Left ventricle myocardium superior (tissue), 1 donor: ENCODE measurements at regions not wholly inside any gene's neighbourhood (a gene's known extent, or its start where the extent isn't known, plus 50 kb on each side); places are given as distances from the start of the nearest gene placed in this dataset.
"Not testable (repeated sequence)": the region's sequence is repeated elsewhere in the genome, so short reads cannot be mapped to it uniquely, and the experiment has no call there.

Experiments used
- ATAC-seq: fragments of 200-7000 bp; cut with Tn5 transposase; one replicate; pipeline ENCODE4 v1.9.1; 2020; ENCODE audit warnings: mild to moderate bottlenecking, moderate library complexity
- DNase-seq: peaks from one replicate; pipeline ENCODE4 v3.0.0-alpha.2; 2020
- intact Hi-C: fragments of 100-400 bp; cut with micrococcal nuclease; formaldehyde crosslinking; loops from one replicate; pipeline ENCODE4 v1.11.0; 2022
- donor health status: DM: no; HTN: yes; CAD: no; lungs with severe emphysema.

DNA sequence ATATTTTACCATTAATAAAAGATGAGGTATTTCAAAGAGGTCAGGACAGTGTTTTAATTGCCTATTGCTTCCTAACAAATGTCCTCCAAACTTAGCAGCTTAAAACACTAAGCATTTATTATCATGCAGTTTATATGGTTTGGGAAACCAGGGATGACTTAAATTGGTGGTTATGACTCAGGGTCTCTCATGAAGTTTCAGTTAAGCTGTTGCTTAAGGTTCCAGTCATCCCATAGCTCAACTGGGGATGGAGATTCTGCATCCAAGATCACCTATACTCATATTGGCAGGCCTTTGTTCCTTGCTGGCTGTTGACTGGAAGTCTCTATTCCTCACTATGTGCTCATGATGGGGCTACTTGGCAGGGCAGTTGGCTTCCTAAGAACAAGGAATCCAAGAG, 1329.9 kb upstream of the GOT2 start:
- intact Hi-C loops = no loop called here
- DNase-seq = no peak
- ATAC-seq = no peak

DNA sequence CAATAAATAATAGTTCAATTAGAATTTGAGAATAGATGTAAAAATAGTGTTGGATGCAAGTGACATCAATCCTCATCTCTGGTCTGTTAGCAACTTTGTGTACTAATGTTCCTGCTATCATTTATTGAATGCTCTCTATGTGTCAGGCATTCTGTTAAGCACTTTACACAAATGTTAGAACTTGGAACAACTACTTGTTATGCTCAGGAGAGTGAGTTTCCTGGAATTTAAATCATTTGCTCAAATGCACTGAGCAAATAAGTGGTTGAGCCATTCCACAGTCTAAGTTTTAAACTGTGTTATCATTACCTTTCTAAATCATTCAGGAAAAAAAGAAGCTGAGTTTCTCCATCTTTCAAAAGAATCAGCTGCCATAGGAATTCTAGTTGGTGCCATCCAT, 1327.3 kb upstream of the GOT2 start:
- DNase-seq = no peak
- intact Hi-C loops = no loop called here
- no peak for ATAC-seq

DNA sequence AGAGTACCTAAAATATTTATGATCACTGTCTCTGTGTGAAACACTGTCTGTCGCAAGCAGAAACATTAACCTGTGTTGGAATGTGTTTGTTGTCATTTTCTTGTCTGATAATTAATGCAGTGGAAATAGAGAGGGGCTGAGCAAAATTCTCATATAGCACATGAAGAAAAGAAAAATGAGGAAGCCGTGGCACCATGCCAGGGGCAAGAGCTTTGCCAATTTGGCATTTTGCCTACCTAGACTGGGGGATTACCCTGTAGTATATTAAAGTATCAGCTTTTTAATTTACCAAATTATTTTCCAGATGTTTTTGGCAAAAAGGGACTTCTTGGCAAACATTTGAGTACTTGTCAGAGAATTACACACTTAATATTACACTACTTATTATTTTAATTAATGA, 1326.6 kb upstream of the GOT2 start:
- intact Hi-C loops = no loop called here

DNA sequence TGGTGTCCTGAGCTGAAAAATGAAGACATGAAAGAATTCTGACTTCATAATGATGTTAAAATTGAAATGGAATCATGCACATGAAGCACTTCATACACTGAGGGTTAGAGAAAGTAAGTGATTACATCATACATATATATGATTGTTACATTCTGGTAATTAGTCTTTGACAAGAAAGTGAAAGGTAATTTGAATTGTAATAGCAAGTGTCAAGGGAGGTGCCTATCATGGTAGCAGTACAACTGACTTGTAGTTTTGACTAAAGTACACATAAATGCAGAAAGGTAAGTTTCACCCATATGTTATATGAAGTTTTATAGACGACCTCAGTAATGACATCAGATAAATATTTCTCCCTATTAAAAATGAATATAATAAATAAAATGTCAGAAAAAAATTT, 1325.0 kb upstream of the GOT2 start:
- ATAC-seq (no peak), DNase-seq (no peak)
- intact Hi-C loops = no loop called here

More for the DNA sequence above, 1326.6 kb upstream of the GOT2 start:
- no peak for DNase-seq
- ATAC-seq = no peak

DNA sequence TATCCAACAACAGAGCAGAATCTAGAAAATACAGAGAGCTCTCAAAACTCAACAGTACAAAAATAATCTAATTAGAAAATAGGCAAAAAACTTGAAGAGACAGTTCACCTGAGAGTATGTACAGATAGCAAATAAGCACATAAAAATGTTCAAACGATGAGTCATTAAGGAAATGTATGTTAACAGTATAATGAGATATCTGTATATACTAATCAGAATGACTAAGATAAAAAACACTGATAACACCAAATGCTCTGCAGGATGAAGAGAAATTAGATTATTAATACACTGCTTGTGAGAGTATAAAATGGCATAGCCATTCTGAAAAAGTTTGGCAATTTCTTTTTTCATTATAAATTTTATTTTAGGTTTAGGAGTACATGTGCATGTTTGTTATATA, 1307.6 kb upstream of the GOT2 start:
- DNase-seq (no peak), ATAC-seq (no peak)
- intact Hi-C loops = no loop called here

DNA sequence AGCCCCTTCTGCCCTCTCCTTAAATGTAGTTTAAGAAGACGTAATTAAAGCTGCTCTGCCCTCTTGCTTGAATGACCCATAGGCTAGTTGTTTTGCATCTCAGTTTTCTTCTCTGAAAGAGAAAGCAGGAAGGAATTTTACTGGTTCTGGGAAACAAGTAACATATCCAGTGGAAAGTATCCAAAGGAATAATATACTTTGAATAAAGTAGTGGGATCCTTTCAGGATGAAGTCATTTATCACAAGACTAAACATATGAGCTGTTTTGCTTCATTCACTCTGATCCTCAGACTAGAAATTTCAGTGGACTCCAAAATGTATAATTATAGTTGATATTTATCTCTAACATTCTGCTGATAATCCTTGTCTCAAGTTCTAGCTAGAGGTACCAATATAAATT, 1297.6 kb upstream of the GOT2 start:
- no peak for DNase-seq
- intact Hi-C loops = loop anchor here (10.0 kb wide), 1 partner anchor 83 kb away; no protein-coding TSS in a partner anchor
- no peak for ATAC-seq

DNA sequence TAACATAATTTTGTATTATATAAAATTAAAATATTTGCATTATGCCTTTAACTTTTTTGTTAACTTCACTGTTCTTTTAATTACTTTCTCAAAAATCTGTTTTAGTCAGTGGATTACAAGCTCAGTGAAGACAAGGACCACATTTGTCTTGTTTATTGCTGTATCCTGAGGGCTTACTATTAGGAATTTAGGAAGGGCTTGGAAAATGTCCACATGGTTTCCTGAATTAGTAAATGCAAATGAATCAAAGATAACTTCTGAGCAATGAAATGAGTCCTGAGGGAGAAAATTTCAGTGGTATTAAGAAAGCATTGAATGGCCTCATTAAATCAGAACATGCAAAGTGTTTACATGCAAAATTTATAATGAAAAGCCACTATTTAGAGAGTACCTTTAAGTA, 1293.2 kb upstream of the GOT2 start:
- ATAC-seq (no peak), DNase-seq (no peak)
- intact Hi-C loops = no loop called here

DNA sequence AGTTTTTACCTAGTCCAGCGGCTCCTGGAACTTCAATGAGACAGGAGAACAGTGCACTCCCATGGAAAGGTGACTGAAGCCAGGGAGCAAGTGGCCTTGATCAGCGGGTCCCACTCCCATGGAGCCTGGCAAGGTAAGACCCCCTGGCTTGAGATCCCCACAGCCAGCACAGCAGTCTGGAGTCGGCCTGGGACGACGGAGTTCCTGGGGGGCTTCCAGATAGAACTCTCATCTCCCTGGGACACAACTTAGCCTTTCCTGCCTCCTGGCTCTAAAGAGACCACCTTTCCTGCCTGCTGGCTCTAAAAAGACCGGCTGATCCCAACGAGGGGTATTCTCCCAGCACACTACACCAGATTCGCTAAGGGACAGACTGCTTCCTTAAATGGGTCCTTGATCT, 1279.0 kb upstream of the GOT2 start:
- DNase-seq = no peak
- intact Hi-C loops = no loop called here
- ATAC-seq = no peak

DNA sequence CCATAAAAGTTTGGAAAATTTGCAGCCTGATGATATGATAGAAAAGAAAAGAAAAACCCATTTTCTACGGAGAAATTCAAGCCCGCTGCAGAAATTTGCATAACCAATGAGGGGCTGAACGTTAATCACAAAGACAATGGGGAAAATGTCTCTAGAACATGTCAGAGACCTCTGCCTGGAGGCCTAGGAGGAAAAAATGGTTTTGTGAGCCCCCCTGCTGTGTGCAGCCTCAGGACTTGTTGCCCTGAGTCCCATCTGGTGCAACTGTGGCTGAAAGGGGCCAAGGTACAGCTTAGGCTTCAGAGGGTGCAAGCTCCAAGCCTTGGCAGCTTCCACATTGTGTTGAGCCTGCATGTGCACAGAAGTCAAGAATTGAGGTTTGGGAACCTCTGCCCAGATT, 1267.4 kb upstream of the GOT2 start:
- DNase-seq (no peak), ATAC-seq (no peak)
- intact Hi-C loops = no loop called here

DNA sequence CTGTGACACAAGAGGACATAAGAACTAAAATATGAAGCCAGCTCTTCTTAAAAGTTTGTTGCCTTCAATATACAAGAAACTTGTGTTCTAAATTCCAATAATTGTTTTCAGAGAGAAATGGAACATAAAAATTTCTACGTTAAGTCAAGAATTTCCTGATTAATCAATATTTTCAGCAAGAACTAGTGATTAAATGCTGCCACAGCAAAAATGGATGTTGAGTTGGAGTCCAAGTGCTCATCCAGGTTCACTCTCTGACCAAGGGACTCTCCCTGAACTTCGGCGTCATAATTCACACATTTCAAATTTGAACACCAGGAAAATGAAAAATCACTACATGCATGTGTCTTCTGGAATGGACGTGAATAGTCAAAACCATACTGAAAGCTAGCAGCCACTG, 1263.6 kb upstream of the GOT2 start:
- intact Hi-C loops = no loop called here

DNA sequence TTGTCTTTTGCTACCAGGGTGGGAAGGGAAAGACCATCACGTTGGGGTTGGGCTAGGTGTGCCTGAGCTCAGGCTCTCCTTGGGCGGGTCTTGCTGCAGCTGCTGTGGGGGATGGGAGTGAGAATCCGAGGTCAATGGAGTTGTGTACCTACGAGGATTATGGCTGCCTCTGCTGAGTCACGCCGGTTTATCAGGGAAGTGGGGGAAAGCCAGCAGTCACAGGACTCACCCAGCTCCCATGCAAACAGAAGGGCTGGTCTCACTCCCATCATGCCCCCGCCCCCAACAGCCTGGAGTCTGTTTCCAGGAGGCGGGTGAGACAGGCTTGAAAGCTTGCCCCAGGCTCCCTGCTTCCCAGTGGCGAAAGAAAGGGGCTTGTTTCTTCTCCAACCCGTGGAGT, 1259.0 kb upstream of the GOT2 start:
- ATAC-seq (no peak), DNase-seq (no peak)
- intact Hi-C loops = no loop called here

More for the DNA sequence above, 1263.6 kb upstream of the GOT2 start:
- ATAC-seq (no peak), DNase-seq (no peak)

DNA sequence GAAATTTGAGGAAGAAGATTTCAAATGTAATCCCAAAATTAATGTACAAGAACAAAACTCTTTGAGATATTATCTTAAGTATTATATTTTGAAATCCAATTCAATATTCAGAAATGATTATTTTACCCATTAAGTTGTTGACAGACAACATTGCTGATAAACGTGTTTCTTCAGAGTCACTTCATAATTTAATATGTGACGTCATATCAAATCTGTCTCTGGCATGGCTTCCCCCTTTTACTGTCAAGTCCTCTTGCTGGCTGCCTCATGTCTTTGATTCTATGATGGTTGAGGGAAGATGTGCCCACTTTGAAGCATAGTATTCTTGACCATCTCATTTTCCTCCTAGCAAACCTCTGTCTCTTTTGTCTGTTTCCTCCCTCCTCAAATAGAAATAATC, 1257.1 kb upstream of the GOT2 start:
- ATAC-seq (no peak), DNase-seq (no peak)
- intact Hi-C loops = no loop called here

DNA sequence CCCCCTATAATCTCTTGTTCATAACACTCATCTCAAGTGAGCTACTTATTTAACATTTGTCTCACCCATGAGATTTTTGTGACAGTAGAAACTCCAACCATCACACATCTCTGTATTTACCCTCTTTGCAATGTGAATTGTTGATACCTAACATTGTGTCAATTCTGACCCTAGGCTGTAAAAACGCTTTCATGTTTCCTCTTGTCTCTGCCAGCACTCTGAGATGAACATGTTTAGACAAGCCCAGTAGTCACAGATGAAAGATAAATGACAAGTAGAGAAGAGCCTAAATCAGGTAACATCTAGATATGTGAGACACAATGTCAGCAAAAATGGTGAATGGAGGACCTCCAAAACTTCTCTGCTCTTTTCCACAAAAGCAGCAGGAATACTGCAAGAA, 1254.5 kb upstream of the GOT2 start:
- intact Hi-C loops = no loop called here
- ATAC-seq = no peak

DNA sequence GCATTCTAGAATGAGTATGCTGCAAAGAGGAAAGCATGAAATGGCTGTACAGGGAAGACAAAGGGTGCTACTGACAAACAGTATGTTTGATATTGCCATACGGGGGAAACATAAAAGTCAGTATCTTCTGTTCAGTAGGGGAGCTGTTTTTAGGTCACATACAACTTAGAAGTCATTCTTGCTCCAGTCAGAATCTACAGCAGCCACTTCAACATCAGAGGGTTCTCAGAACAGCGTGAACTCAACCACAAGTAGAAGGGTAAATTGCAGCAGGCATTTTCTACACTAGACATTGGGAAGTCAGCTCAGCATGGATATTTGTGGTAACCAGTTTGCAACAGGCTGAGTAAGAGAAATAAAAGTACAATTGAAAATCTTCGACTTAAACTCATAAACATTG, 1241.8 kb upstream of the GOT2 start:
- ATAC-seq = no peak
- intact Hi-C loops = no loop called here
- DNase-seq = no peak

More for the DNA sequence above, 1254.5 kb upstream of the GOT2 start:
- no peak for DNase-seq

DNA sequence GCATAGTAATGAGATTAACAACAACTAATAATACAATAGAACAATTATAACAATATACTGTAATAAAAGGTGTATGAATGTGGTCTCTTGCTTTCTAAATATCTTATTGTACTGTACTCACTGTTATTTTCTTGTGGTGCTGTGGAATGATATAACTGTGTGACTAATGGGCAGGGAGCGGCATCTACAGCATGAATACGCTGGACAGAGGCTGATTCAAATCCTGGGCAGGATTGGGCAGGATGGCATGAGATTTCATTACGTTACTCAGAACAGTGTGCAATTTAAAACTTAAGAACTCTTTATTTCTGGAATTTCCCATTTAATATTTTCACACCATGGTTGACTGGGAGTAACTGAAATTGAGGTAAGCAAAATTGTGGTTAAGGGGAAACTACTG, 1239.8 kb upstream of the GOT2 start:
- DNase-seq (no peak), ATAC-seq (no peak)
- intact Hi-C loops = no loop called here

DNA sequence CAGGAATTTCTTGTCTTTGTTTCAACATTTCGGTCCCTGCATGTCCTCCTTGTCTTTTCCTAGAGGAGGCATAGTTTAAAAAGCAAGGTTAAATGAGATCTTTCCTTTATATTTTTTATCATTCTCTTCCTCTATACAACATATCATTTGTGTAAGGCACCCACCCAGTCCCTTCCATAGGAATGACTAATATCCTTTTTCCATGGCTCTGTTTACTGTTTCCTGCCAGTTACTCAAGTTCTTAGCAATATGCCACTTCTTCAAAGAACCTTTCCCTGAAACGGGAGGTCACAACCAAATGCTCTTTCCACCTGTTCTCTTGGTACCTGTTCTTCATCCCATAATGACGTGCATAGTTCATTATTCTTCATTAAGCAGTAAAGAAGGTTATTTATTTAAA, 1237.1 kb upstream of the GOT2 start:
- no peak for ATAC-seq
- intact Hi-C loops = no loop called here

DNA sequence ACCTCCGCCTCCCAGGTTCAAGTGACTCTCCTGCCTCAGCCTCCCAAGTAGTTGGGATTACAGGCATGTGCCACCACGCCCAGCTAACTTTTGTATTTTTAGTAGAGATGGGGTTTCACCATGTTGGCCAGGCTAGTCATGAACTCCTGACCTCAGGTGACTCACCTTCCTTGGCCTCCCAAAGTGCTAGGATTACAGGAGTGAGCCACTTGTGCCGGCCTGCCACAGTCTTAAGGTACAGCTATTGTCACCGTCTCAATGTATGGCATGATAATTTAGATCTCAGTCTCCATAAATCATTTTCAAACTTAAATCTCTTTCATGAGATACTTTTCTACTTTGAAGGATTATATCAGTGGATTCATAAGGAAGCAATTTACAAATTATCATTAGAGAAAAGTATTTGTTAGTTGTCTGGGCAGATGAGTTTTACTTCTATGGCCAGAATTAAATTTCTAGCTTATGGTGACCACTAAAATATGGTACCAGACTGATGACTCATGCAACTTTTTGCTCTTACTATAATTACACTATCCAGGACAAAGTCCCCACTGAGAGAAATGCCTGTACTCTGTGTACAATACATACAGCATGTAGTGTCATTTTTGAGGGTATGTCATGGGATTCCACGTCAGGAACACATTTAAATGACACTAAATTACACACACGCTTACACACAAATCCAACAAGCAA, 1230.3 kb upstream of the GOT2 start:
- DNase-seq = no peak
- ATAC-seq = no peak
- intact Hi-C loops = no loop called here

More for the DNA sequence above, 1237.1 kb upstream of the GOT2 start:
- no peak for DNase-seq

DNA sequence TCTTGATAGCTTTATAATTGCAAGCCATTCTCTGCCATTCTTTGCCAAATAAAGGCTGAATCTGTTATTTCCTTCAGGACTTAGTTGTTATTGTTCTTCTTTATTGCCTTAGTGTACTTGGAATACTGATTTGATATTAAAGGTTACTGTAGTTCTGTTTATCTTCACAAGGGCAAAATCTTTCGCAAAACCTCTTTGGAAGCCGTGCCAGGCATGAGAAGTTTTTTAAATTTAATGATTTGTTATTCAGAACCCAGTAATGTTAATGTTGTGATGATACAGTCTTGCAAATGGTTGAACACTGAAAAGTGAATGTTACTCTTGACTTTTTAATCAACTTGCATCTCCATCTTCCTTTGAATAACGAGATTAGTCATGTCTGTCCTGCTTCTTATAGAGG, 1225.2 kb upstream of the GOT2 start:
- intact Hi-C loops = no loop called here
- DNase-seq (no peak), ATAC-seq (no peak)

DNA sequence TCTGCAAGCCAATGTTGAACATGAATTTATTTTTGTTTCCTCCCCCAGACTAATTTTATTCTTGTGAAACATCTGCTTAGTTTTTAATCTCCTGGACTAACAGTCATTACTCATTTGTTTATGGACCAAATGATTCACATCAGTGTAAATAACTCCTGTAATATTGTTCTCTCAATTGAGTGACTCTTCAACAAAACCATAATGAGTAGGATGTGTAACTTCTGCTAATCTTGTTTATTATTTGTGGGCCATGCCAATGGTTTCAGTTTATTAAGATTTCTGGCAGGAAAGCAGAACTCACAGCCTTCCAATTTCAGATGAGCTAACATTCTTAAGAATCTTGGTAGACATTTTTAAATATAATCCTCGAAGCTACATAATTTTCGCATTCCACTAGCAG, 1216.3 kb upstream of the GOT2 start:
- DNase-seq (no peak), ATAC-seq (no peak)
- intact Hi-C loops = no loop called here

DNA sequence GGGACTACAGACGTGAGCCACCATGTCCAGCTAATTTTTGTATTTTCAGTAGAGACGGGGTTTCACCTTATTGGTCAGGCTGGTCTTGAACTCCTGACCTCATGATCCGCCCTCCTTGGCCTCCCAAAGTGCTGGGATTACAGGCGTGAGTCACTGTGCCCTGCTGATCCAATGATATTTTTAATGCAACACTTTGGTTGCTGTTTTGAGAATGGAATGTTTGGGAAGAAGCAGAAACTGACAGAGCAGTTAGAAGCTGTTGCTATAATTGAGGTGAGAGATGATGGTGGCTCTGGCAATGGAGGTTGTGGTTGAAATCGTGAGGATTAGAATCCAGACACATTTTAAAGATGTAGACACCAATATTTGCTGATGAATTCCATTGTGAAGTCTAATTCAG, 1209.9 kb upstream of the GOT2 start:
- ATAC-seq, intact Hi-C loops, DNase-seq: not testable (repeated sequence)

DNA sequence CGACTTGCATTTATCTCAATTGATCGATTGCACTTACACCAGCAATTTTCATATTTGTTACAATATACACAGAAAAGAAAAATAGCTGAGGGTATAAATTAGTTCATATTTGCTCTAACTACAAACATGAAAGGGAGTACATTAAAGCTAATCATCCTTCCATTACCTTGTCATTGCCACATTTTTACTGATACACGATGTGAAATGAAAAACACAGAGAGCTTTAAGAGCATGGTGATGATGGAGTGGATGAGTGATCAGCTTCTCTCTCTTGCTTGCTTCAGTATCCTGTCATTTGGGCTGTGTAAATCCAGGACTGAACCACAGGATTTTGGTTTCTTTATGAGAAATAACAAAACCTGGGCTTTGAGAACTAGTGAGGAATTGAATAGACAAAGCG, 1207.5 kb upstream of the GOT2 start:
- ATAC-seq = no peak

DNA sequence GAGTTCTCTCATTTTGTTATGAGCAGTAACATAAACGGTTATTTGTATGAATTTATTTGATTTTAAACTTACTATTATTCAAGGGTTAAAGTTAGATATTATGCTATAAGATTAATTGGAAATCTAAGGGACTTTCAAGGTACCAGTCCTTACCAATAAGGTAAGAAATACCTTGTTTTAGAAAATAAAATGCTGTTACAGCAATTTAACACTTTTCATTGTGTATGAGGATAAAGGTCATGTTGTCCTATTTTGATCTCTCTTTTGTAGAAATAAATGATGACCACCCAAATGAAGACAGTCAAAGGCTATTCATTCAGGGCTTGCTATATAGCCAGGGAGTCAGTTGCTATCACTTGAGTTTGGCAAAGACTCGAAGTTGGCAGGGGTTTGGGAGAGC, 1185.9 kb upstream of the GOT2 start:
- DNase-seq (no peak), ATAC-seq (no peak)
- intact Hi-C loops = no loop called here

More for the DNA sequence above, 1207.5 kb upstream of the GOT2 start:
- DNase-seq = no peak
- intact Hi-C loops = no loop called here
